Retinal pigment epithelial cell (primary cell): ENCODE measurements at regions not wholly inside any gene's neighbourhood (a gene's known extent, or its start where the extent isn't known, plus 50 kb on each side); places are given as distances from the start of the nearest gene placed in this dataset.

Experiments
- DNase-seq: peaks from one replicate; pipeline ENCODE4 v3.0.0-alpha.2; 2010; ENCODE audit warnings: low read depth
- H3K4me3 ChIP-seq: 2 replicates; pipeline ENCODE4 v1.5.1; 2011; ENCODE audit warnings: mild to moderate bottlenecking, low read length, control low read depth, moderate library complexity
- TF ChIP-seq, protein P1 (sequence below): conservative IDR thresholded peaks from 2 replicates; pipeline ENCODE4 v1.5.1; 2011; ENCODE audit warnings: low read depth, low read length, control low read depth, inconsistent platforms

- TF ChIP-seq, protein P1, sequence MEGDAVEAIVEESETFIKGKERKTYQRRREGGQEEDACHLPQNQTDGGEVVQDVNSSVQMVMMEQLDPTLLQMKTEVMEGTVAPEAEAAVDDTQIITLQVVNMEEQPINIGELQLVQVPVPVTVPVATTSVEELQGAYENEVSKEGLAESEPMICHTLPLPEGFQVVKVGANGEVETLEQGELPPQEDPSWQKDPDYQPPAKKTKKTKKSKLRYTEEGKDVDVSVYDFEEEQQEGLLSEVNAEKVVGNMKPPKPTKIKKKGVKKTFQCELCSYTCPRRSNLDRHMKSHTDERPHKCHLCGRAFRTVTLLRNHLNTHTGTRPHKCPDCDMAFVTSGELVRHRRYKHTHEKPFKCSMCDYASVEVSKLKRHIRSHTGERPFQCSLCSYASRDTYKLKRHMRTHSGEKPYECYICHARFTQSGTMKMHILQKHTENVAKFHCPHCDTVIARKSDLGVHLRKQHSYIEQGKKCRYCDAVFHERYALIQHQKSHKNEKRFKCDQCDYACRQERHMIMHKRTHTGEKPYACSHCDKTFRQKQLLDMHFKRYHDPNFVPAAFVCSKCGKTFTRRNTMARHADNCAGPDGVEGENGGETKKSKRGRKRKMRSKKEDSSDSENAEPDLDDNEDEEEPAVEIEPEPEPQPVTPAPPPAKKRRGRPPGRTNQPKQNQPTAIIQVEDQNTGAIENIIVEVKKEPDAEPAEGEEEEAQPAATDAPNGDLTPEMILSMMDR = no peak
- H3K4me3 ChIP-seq = no peak overlapping the region
- no peak for DNase-seq
These were observed 143.2 kb downstream of the ATP6V1G3 start for GRCh38 chr1:198397208-198397808.

DNA sequence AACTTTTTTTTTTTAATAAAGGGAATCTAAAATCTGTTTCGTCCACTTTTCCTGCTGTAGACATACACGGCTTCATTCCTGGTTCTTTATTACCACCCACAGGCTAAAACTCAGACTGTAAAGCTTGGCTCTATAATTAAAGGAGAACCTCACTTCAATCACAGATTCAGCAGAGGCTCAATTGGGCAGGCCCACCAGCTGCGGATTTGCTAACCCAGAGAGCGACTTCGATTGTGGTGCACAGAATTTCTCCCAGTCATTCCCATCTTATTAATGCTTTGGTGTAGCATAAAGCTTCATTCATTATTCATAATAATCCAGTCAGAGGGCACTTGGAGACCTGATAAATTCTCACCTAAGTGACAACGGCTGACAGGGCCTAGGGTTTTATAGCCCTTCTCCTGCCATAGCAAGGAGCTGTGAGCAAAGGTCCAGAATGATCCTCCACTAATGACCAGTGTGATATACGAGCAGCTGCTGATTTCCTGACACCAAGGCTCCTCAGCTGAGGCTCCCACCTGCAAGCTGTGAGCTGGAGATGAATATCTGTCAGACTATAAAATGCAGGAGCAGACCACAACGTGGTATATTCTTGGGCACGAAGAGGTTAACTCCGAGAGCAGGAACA lies 149.0 kb downstream of the ATP6V1G3 start:
- TF ChIP-seq, protein P1 = no peak
- DNase-seq = no peak
- H3K4me3 ChIP-seq = no peak overlapping the region

- TF ChIP-seq, protein P1 = no peak
These were observed 152.9 kb downstream of the ATP6V1G3 start for GRCh38 chr1:198387587-198387986.

DNA sequence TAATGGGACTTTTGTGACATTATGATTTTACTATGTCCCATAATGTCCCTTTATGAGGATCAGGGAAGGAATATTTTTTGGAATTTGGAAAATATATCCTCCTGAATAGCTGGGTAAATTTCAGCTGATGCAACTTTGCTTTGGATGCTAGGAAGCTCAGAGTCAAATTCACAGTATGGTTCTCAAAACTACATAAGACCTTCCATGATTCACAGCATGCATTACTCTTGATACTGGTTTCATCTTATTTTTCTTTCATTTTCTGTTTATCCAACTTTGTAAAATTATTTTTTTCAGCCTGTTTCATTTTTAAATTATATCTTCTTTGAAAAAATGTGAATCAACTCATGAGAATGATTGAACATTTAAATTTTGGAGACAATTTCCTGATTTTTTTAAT lies 160.2 kb downstream of the ATP6V1G3 start:
- TF ChIP-seq, protein P1 = no peak
- H3K4me3 ChIP-seq = no peak overlapping the region
- DNase-seq = no peak

More at GRCh38 chr1:198387587-198387986, 152.9 kb downstream of the ATP6V1G3 start:
- no peak overlapping the region for H3K4me3 ChIP-seq
- peak; percentile 92 for DNase-seq

- no peak overlapping the region for H3K4me3 ChIP-seq
- no peak for DNase-seq
- TF ChIP-seq, protein P1 = no peak
These were observed 162.8 kb downstream of the ATP6V1G3 start for GRCh38 chr1:198377702-198378101.

GRCh38 chr1:198374288-198374687 lies 166.2 kb downstream of the ATP6V1G3 start:
- TF ChIP-seq, protein P1 = no peak

DNA sequence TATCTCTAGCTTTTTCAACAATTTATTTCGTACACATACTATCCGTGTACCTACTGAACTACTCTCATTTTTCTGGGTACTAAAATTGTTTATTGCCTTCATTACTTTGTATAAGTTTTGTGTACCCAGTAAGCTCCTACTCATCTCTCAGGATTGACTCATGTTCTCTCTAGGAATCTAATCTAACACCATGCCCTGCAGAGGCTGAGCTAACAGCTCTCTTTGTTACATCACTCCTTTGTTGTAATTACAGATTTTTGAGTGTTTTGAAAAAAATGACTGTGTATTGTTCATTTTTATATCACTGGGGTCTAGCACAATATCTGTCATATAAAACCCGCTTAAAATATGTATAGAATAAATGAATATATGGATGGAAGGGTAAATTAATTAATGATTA lies 167.1 kb downstream of the ATP6V1G3 start:
- no peak for DNase-seq

More at GRCh38 chr1:198374288-198374687, 166.2 kb downstream of the ATP6V1G3 start:
- no peak for DNase-seq
- no peak overlapping the region for H3K4me3 ChIP-seq

More for the DNA sequence above, 167.1 kb downstream of the ATP6V1G3 start:
- no peak overlapping the region for H3K4me3 ChIP-seq
- TF ChIP-seq, protein P1 = no peak
